IMR-90 (cell line): ENCODE measurements at regions not wholly inside any gene's neighbourhood (a gene's known extent, or its start where the extent isn't known, plus 50 kb on each side); places are given as distances from the start of the nearest gene placed in this dataset.

Experiments
- ATAC-seq: fragments of 200-7000 bp; cut with Tn5 transposase; 2 replicates; pipeline ENCODE4 v1.9.1; 2020; ENCODE audit warnings: low read depth, mild to moderate bottlenecking, moderate library complexity
- BruUV-seq: library from RNA; stranded (reverse); fragments of 400-500 nt; replicated peaks from 2 replicates; lab custom pipeline; 2021; lab: Mats Ljungman, UMichigan
- CTCF ChIA-PET: fragments of 300-600 bp; formaldehyde crosslinking; extraction: SDS; loops from one replicate; lab custom pipeline; 2021; ENCODE audit warnings: antibody characterized with exemption; lab: Yijun Ruan, JAX
- POLR2A ChIA-PET: fragments of 300-600 bp; sonication (Branson Sonifier 250); formaldehyde crosslinking; loops from one replicate; lab custom pipeline; 2022; ENCODE audit warnings: antibody characterized with exemption; ENCODE audit not compliant: unreplicated experiment; lab: Charles Lee
- DNase-seq: peaks from one replicate; pipeline ENCODE4 v3.0.0; 2013
- H2AFZ ChIP-seq: replicated peaks from 2 replicates; pipeline ENCODE3; 2013; ENCODE audit warnings: low read length, mild to moderate bottlenecking; ENCODE audit not compliant: poor library complexity
- H2AK5ac ChIP-seq: 2 replicates; pipeline ENCODE4 v1.6.1; 2013; ENCODE audit warnings: low read depth, low read length, inconsistent platforms
- H2AK9ac ChIP-seq: replicated peaks from 2 replicates; pipeline ENCODE3; 2013; ENCODE audit warnings: mild to moderate bottlenecking, low read depth, low read length, moderate library complexity; ENCODE audit not compliant: poor library complexity
- H2BK120ac ChIP-seq: 2 replicates; pipeline ENCODE4 v1.6.1; 2013; ENCODE audit warnings: low read depth, low read length, inconsistent platforms
- H2BK15ac ChIP-seq: 3 replicates; pipeline ENCODE4 v1.6.1; 2013; ENCODE audit warnings: low read depth, low read length, inconsistent platforms
- H2BK20ac ChIP-seq: 2 replicates; pipeline ENCODE4 v1.6.1; 2013; ENCODE audit warnings: low read depth, mild to moderate bottlenecking, inconsistent platforms, low read length, moderate library complexity
- H2BK5ac ChIP-seq: 2 replicates; pipeline ENCODE4 v1.6.1; 2013; ENCODE audit warnings: mild to moderate bottlenecking, low read depth, low read length, inconsistent platforms; ENCODE audit not compliant: poor library complexity, severe bottlenecking
- H3K14ac ChIP-seq: replicated peaks from 2 replicates; pipeline ENCODE4 v1.6.1; 2013; ENCODE audit warnings: low read depth, low read length, inconsistent platforms
- H3K18ac ChIP-seq: 2 replicates; pipeline ENCODE4 v1.6.1; 2013; ENCODE audit warnings: low read depth, low read length, control low read depth
- H3K23ac ChIP-seq: 2 replicates; pipeline ENCODE4 v1.6.1; 2013; ENCODE audit warnings: low read depth, low read length, inconsistent platforms
- H3K27ac ChIP-seq: 2 replicates; pipeline ENCODE4 v1.5.1; 2013; ENCODE audit warnings: mild to moderate bottlenecking, control low read depth, low read length; ENCODE audit not compliant: insufficient read depth
- H3K27me3 ChIP-seq: 2 replicates; pipeline ENCODE4 v1.6.1; 2013; ENCODE audit warnings: low read length; ENCODE audit not compliant: control insufficient read depth, insufficient read depth
- H3K36me3 ChIP-seq: 2 replicates; pipeline ENCODE4 v1.6.1; 2013; ENCODE audit warnings: low read length, mixed read lengths; ENCODE audit not compliant: control insufficient read depth, insufficient read depth
- H3K4ac ChIP-seq: 2 replicates; pipeline ENCODE4 v1.6.1; 2013; ENCODE audit warnings: low read depth, low read length, inconsistent platforms
- H3K4me1 ChIP-seq: 2 replicates; pipeline ENCODE4 v1.6.1; 2013; ENCODE audit warnings: low read length, mixed read lengths; ENCODE audit not compliant: control insufficient read depth, insufficient read depth
- H3K4me2 ChIP-seq: 2 replicates; pipeline ENCODE4 v1.6.1; 2013; ENCODE audit warnings: low read depth, mild to moderate bottlenecking, control low read depth, low read length, moderate library complexity
- H3K4me3 ChIP-seq: 2 replicates; pipeline ENCODE4 v1.5.1; 2013; ENCODE audit warnings: low read depth, mild to moderate bottlenecking, control low read depth, low read length, moderate library complexity; ENCODE audit not compliant: insufficient read depth
- H3K56ac ChIP-seq: 2 replicates; pipeline ENCODE4 v1.6.1; 2013; ENCODE audit warnings: low read length, inconsistent platforms; ENCODE audit not compliant: insufficient read depth; ENCODE audit errors: extremely low read depth
- H3K79me1 ChIP-seq, 2 experiments: 2 replicates each; pipeline ENCODE4 v1.6.1; 2013; ENCODE audit warnings: low read length in 2 of 2, inconsistent platforms in 1 of 2, low read depth in 1 of 2
- H3K9ac ChIP-seq: 2 replicates; pipeline ENCODE4 v1.6.1; 2013; ENCODE audit warnings: low read depth, low read length, control low read depth
- H3K9me1 ChIP-seq: 2 replicates; pipeline ENCODE4 v1.6.1; 2013; ENCODE audit warnings: low read length, inconsistent platforms; ENCODE audit not compliant: insufficient read depth
- H3K9me3 ChIP-seq: 2 replicates; pipeline ENCODE4 v1.6.1; 2013; ENCODE audit warnings: low read length; ENCODE audit not compliant: control insufficient read depth, insufficient read depth
- H4K20me1 ChIP-seq: 2 replicates; pipeline ENCODE4 v1.6.1; 2013; ENCODE audit warnings: low read length, inconsistent platforms; ENCODE audit not compliant: insufficient read depth
- H4K5ac ChIP-seq: 2 replicates; pipeline ENCODE4 v1.6.1; 2013; ENCODE audit warnings: mild to moderate bottlenecking, low read depth, low read length, control low read depth
- H4K8ac ChIP-seq, 2 experiments: 2 replicates each; pipeline ENCODE4 v1.6.1; 2013; ENCODE audit warnings: low read depth in 2 of 2, low read length in 2 of 2, control low read depth in 1 of 2, inconsistent platforms in 1 of 2
- H4K91ac ChIP-seq: 2 replicates; pipeline ENCODE4 v1.6.1; 2013; ENCODE audit warnings: low read depth, low read length, inconsistent platforms; ENCODE audit not compliant: insufficient read depth
- BHLHE40 ChIP-seq: fragments of 150-350 bp; IDR thresholded peaks from 2 replicates; pipeline ENCODE4 v1.6.1; 2016; ENCODE audit warnings: mild to moderate bottlenecking, low read depth, low read length
- CEBPB ChIP-seq: IDR thresholded peaks from 2 replicates; pipeline ENCODE4 v1.6.1; 2012; ENCODE audit warnings: low read depth, low read length, improper control_type of control experiment
- CHD1 ChIP-seq: IDR thresholded peaks from 2 replicates; pipeline ENCODE4 v1.6.1; 2012; ENCODE audit warnings: low read depth, low read length, improper control_type of control experiment
- CTCF ChIP-seq: conservative IDR thresholded peaks from 2 replicates; pipeline ENCODE4 v1.5.1; 2012; ENCODE audit warnings: mild to moderate bottlenecking, low read depth, low read length, improper control_type of control experiment
- ELK1 ChIP-seq: fragments of 150-350 bp; IDR thresholded peaks from 2 replicates; pipeline ENCODE4 v1.6.1; 2016; ENCODE audit warnings: low read depth, mild to moderate bottlenecking, low read length, moderate library complexity, borderline replicate concordance
- FOS ChIP-seq: fragments of 150-350 bp; IDR thresholded peaks from 2 replicates; pipeline ENCODE4 v1.6.1; 2016; ENCODE audit warnings: low read depth, low read length
- MAFK ChIP-seq: IDR thresholded peaks from 2 replicates; pipeline ENCODE4 v1.6.1; 2012; ENCODE audit warnings: low read depth, low read length, improper control_type of control experiment
- MAZ ChIP-seq: IDR thresholded peaks from 2 replicates; pipeline ENCODE4 v1.6.1; 2012; ENCODE audit warnings: low read depth, mild to moderate bottlenecking, low read length, improper control_type of control experiment, moderate library complexity, borderline replicate concordance
- MXI1 ChIP-seq: IDR thresholded peaks from 2 replicates; pipeline ENCODE4 v1.6.1; 2012; ENCODE audit warnings: low read depth, mild to moderate bottlenecking, low read length, moderate library complexity, borderline replicate concordance
- NFE2L2 ChIP-seq: fragments of 150-350 bp; IDR thresholded peaks from 2 replicates; pipeline ENCODE4 v1.6.1; 2016; ENCODE audit warnings: low read depth, mild to moderate bottlenecking, low read length
- POLR2A ChIP-seq: IDR thresholded peaks from 2 replicates; pipeline ENCODE4 v1.6.1; 2012; ENCODE audit warnings: mild to moderate bottlenecking, low read depth, low read length
- RAD21 ChIP-seq: IDR thresholded peaks from 2 replicates; pipeline ENCODE4 v1.6.1; 2012; ENCODE audit warnings: low read length, improper control_type of control experiment
- RCOR1 ChIP-seq: IDR thresholded peaks from 2 replicates; pipeline ENCODE4 v1.6.1; 2012; ENCODE audit warnings: mild to moderate bottlenecking, low read length, improper control_type of control experiment; ENCODE audit not compliant: insufficient replicate concordance
- RFX5 ChIP-seq: IDR thresholded peaks from 2 replicates; pipeline ENCODE4 v1.8.0; 2012; ENCODE audit warnings: low read depth, mild to moderate bottlenecking, low read length, moderate library complexity
- SMC3 ChIP-seq: fragments of 150-350 bp; IDR thresholded peaks from 2 replicates; pipeline ENCODE4 v1.6.1; 2016; ENCODE audit warnings: low read depth, mild to moderate bottlenecking, antibody characterized with exemption, low read length, moderate library complexity
- USF2 ChIP-seq: fragments of 150-350 bp; IDR thresholded peaks from 2 replicates; pipeline ENCODE4 v1.6.1; 2017; ENCODE audit warnings: mild to moderate bottlenecking, antibody characterized with exemption, low read length, low read depth
- WGBS, 2 experiments: methylation state at CpG; one replicate each; pipeline versions ENCODE4 v1.1.5 to v1.1.7; 2013; ENCODE audit warnings: missing lambda C conversion rate in 2 of 2; ENCODE audit not compliant: insufficient read length in 1 of 2; ENCODE audit errors: extremely low coverage in 2 of 2; 5-methylcytosine and 5-hydroxymethylcytosine counted together
- dilution Hi-C: fragments of 300-500 bp; cut with HindIII; formaldehyde crosslinking; loops from one replicate; pipeline ENCODE4 v1.14.3; 2018; ENCODE audit warnings: low sequenced_read_pairs; ENCODE audit not compliant: unreplicated experiment
- in situ Hi-C: fragments of 300-500 bp; cut with MboI; formaldehyde crosslinking; loops from 3 replicates; pipeline ENCODE4 v1.14.3; 2019; ENCODE audit warnings: low sequenced_read_pairs, inconsistent platforms, mixed read lengths
- intact Hi-C: fragments of 100-400 bp; cut with micrococcal nuclease; formaldehyde crosslinking; loops from 2 replicates; pipeline ENCODE4 v1.10.0; 2022

- Histone ChIP-seq H2BK120ac (no peak overlapping the region), H3K27me3 (no peaks in the 10 kb centered on the region)
Measured at GRCh38 chr6:14439419-14439818, 321.8 kb downstream of the CD83 start.

More at GRCh38 chr6:14439419-14439818, 321.8 kb downstream of the CD83 start:
- dilution Hi-C loops (no loop called here), intact Hi-C loops (no loop called here), in situ Hi-C loops (no loop called here)
- Histone ChIP-seq H3K27ac (no peak overlapping the region), H3K56ac (no peak overlapping the region), H2BK20ac (no peak overlapping the region), H3K4me1 (peaks cover 9% of the 10 kb centered on the region), H4K8ac (no peak overlapping the region), H2BK5ac (no peak overlapping the region), H3K36me3 (no peaks in the 10 kb centered on the region), H2AK5ac (no peak overlapping the region), H3K4me3 (no peak overlapping the region), H4K5ac (no peak overlapping the region), H2AFZ (no peak overlapping the region), H3K14ac (no peak overlapping the region), H3K9me1 (no peaks in the 10 kb centered on the region), H2BK15ac (no peak overlapping the region), H3K9ac (no peak overlapping the region), H3K4ac (no peak overlapping the region), H2AK9ac (no peak overlapping the region), H3K4me2 (no peak overlapping the region), H4K20me1 (no peaks in the 10 kb centered on the region), H3K9me3 (no peaks in the 10 kb centered on the region), H3K18ac (no peak overlapping the region), H3K79me1 (no peaks in the 10 kb centered on the region), H3K23ac (no peak overlapping the region), H4K91ac (no peak overlapping the region)
- BruUV-seq: no TSS peak
- ChIA-PET POLR2A (no interaction called here), CTCF (no interaction called here)
- no peak for ATAC-seq
- no peak for DNase-seq
- WGBS, 2 experiments: 70% methylated on average over 2 of the region's 5 CpGs; no CpG with 5 or more reads in 1 of the 2 experiments
- TF ChIP-seq FOS (no peak), RAD21 (no peak), NFE2L2 (no peak), RCOR1 (no peak), MAFK (no peak), USF2 (no peak), CTCF (no peak), MXI1 (no peak), SMC3 (no peak), MAZ (no peak), CEBPB (no peak), BHLHE40 (no peak), POLR2A (no peak), ELK1 (no peak), CHD1 (no peak), RFX5 (no peak)
